ENCODE measurements at regions not wholly inside any gene's neighbourhood (a gene's known extent, or its start where the extent isn't known, plus 50 kb on each side); places are given as distances from the start of the nearest gene placed in this dataset.
"Not testable (repeated sequence)": the region's sequence is repeated elsewhere in the genome, so short reads cannot be mapped to it uniquely, and the experiment has no call there.

DNA sequence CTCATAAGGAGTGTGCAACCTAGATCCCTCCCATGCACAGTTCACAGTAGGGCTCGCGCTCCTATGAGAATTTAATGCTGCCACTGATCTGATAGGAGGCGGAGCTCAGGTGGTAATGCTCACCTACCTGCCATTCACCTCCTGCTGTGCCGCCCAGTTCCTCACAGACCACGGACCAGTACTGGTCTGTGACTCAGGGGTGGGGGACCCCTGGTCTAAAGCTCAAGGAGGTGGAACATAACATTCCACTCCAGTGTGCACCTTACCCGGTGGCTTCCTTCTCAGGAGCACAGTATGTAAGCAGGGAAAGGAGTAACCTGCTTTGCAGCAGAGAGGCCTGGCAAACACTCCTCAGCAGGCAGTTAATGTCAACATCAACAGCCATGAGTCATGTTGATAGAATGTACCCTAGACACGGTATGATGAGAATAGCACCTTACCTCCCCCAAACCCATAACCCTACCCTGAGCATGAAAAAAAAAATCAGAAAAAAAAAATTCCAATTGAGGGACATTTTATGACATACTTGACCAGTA, 273.5 kb downstream of the FGFR2 start:
- TF ChIP-seq POLR2A (IDR thresholded peaks at IDR 0.05) = no peak
- TF ChIP-seq, protein P1, sequence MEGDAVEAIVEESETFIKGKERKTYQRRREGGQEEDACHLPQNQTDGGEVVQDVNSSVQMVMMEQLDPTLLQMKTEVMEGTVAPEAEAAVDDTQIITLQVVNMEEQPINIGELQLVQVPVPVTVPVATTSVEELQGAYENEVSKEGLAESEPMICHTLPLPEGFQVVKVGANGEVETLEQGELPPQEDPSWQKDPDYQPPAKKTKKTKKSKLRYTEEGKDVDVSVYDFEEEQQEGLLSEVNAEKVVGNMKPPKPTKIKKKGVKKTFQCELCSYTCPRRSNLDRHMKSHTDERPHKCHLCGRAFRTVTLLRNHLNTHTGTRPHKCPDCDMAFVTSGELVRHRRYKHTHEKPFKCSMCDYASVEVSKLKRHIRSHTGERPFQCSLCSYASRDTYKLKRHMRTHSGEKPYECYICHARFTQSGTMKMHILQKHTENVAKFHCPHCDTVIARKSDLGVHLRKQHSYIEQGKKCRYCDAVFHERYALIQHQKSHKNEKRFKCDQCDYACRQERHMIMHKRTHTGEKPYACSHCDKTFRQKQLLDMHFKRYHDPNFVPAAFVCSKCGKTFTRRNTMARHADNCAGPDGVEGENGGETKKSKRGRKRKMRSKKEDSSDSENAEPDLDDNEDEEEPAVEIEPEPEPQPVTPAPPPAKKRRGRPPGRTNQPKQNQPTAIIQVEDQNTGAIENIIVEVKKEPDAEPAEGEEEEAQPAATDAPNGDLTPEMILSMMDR (IDR thresholded peaks at IDR 0.05) = no peak
- ATAC-seq (peak; percentile 52), DNase-seq (peak in 1 of 4 donors; percentile 12)
- Histone ChIP-seq H3K4me3 (no peak overlapping the region), H3K36me3 (replicated peaks in 1 of 2; ENCODE audit: insufficient read depth in 1 of 2, low read depth in 2 of 2) (no peaks in the 10 kb centered on the region), H3K27me3 (no peaks in the 10 kb centered on the region), H3K4me1 (no peaks in the 10 kb centered on the region), H3K9me3 (no peaks in the 10 kb centered on the region), H3K27ac (peak overlapping the region in 1 of 4 donors; percentile 19)
- WGBS, 2 donors = 60 to 65% methylated on average over 7 of the region's 7 CpGs
- intact Hi-C loops (cut with DNase I) = no loop called here

- intact Hi-C loops (cut with DNase I) = no loop called here
- Histone ChIP-seq H3K9me3 (no peaks in the 10 kb centered on the region), H3K4me3 (no peak overlapping the region), H3K36me3 (replicated peaks in 1 of 2; ENCODE audit: insufficient read depth in 1 of 2, low read depth in 2 of 2) (no peaks in the 10 kb centered on the region), H3K27ac (peak overlapping the region in 1 of 4 donors; percentile 19), H3K27me3 (no peaks in the 10 kb centered on the region), H3K4me1 (no peaks in the 10 kb centered on the region)
- WGBS, 2 donors = 48 to 57% methylated on average over 5 of the region's 5 CpGs
- no peak for ATAC-seq
- no peak for DNase-seq
- TF ChIP-seq POLR2A (IDR thresholded peaks at IDR 0.05) = no peak
- TF ChIP-seq, protein P1 (IDR thresholded peaks at IDR 0.05) = no peak
Measured at GRCh38 chr10:121325490-121326231, 272.6 kb downstream of the FGFR2 start.

- intact Hi-C loops (cut with DNase I) = no loop called here
- Histone ChIP-seq H3K27ac (no peak overlapping the region), H3K36me3 (replicated peaks in 1 of 2; ENCODE audit: insufficient read depth in 1 of 2, low read depth in 2 of 2) (no peaks in the 10 kb centered on the region), H3K9me3 (no peaks in the 10 kb centered on the region), H3K4me1 (no peaks in the 10 kb centered on the region), H3K4me3 (no peak overlapping the region), H3K27me3 (no peaks in the 10 kb centered on the region)
- ATAC-seq = no peak
- TF ChIP-seq POLR2A (IDR thresholded peaks at IDR 0.05) = no peak
- DNase-seq = no peak
- 68 to 75% methylated on average over 4 of the region's 4 CpGs for WGBS, 2 donors
Measured at GRCh38 chr10:121326905-121327304, 271.3 kb downstream of the FGFR2 start.

DNA sequence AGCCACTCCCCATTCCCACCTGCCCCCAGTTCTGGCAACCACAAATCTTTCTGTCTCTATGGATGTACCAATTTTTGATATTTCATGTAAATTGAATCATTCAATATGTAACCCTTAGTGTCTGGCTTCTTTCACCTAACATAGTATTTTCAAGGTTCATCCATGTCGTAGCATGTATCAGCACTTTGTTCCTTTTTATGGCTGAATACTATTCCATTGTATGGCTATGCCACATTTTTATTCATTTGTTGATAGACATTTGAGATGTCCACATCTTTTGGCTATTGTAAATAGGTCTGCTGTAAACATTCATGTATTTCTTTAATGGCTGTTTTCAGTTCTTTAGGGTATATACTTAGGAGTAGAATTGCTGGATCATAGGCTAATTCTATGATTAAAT, 270.5 kb downstream of the FGFR2 start:
- TF ChIP-seq, protein P1 (IDR thresholded peaks at IDR 0.05) = no peak
- TF ChIP-seq POLR2A (IDR thresholded peaks at IDR 0.05) = no peak
- H3K4me3 ChIP-seq = no peak overlapping the region
- no peaks in the 10 kb centered on the region for H3K36me3 ChIP-seq (replicated peaks in 1 of 2; ENCODE audit: insufficient read depth in 1 of 2, low read depth in 2 of 2)
- H3K4me1 ChIP-seq = no peaks in the 10 kb centered on the region
- WGBS, 2 donors = 36 to 100% methylated on average over 1 of the region's 1 CpG
- no peaks in the 10 kb centered on the region for H3K9me3 ChIP-seq
- intact Hi-C loops (cut with DNase I) = no loop called here
- ATAC-seq = no peak
- no peaks in the 10 kb centered on the region for H3K27me3 ChIP-seq
- no peak for DNase-seq
- no peak overlapping the region for H3K27ac ChIP-seq

DNA sequence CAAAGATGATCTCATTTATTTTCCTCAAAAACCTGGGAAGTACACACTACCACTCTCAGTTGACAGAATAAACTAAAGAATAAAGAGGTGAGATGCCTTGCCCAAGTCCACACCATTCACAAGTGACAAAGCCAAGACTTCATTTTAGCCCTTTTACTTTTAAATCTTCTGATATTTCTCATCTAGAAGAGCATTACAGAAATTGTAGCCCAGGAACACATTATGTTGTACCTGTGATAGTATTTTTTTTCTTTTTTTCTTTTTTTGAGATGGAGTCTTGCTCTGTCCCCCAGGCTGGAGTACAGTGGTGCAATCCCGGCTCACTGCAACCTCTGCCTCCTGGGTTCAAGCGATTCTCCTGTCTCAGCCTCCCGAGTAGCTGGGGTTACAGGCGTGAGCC, 268.6 kb downstream of the FGFR2 start:
- H3K27me3 ChIP-seq; intact Hi-C loops (cut with DNase I); H3K9me3 ChIP-seq; H3K36me3 ChIP-seq (replicated peaks in 1 of 2; ENCODE audit: insufficient read depth in 1 of 2, low read depth in 2 of 2); H3K4me3 ChIP-seq; H3K27ac ChIP-seq; DNase-seq; H3K4me1 ChIP-seq; ATAC-seq: not testable (repeated sequence)
- WGBS, 2 donors = 84 to 88% methylated on average over 4 of the region's 4 CpGs

DNA sequence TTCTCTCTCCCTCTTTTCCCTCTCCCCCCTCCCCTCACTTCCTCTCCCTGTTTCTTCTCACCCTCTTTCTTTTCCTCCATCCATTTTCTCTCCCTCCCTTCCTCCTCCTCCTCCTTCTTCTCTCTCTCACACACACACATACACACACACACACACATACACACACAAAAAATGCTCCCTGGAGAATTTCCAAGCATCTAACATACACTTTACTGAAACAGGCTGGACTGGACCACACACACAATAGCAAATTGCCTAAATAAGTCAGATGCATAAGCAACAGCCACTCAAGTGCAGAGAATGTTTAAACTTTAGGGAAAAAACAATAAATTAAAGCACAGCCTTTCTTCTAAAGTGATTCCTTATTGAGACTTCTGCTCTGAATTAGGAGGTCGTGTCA, 267.7 kb downstream of the FGFR2 start:
- Histone ChIP-seq H3K4me3 (no peak overlapping the region), H3K9me3 (no peaks in the 10 kb centered on the region), H3K4me1 (peaks cover 4% of the 10 kb centered on the region), H3K27ac (no peak overlapping the region), H3K27me3 (no peaks in the 10 kb centered on the region), H3K36me3 (replicated peaks in 1 of 2; ENCODE audit: insufficient read depth in 1 of 2, low read depth in 2 of 2) (no peaks in the 10 kb centered on the region)
- no peak for ATAC-seq
- DNase-seq = no peak
- intact Hi-C loops (cut with DNase I) = no loop called here
- WGBS, 2 donors = 35 to 39% methylated on average over 1 of the region's 1 CpG
- TF ChIP-seq, protein P1 (IDR thresholded peaks at IDR 0.05) = no peak
- TF ChIP-seq POLR2A (IDR thresholded peaks at IDR 0.05) = no peak
